ENCODE measurements at regions not wholly inside any gene's neighbourhood (a gene's known extent, or its start where the extent isn't known, plus 50 kb on each side); places are given as distances from the start of the nearest gene placed in this dataset.

DNA sequence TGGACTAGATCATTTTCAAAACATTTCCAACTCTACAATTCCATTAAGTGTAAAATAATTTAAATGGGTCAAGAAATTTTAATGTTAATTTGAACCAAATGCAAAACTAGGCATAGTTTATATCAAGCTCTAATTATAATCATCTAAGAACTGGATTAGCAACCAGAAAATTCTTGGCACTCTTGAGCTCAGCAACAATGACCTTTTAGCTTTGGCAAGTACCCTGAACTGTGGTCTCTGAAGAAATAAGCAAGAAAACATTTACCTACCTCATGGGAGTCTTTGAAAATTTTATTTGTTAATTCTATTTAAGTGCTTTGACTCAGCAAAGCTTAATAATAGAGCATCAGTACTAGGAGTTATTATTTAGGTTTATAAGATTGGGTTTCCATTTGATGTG lies 313.2 kb downstream of the SATB2 start:
- TF ChIP-seq, protein P1, sequence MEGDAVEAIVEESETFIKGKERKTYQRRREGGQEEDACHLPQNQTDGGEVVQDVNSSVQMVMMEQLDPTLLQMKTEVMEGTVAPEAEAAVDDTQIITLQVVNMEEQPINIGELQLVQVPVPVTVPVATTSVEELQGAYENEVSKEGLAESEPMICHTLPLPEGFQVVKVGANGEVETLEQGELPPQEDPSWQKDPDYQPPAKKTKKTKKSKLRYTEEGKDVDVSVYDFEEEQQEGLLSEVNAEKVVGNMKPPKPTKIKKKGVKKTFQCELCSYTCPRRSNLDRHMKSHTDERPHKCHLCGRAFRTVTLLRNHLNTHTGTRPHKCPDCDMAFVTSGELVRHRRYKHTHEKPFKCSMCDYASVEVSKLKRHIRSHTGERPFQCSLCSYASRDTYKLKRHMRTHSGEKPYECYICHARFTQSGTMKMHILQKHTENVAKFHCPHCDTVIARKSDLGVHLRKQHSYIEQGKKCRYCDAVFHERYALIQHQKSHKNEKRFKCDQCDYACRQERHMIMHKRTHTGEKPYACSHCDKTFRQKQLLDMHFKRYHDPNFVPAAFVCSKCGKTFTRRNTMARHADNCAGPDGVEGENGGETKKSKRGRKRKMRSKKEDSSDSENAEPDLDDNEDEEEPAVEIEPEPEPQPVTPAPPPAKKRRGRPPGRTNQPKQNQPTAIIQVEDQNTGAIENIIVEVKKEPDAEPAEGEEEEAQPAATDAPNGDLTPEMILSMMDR (optimal IDR thresholded peaks at IDR 0.05 in 1 of 3, IDR thresholded peaks at IDR 0.05 in 1 of 3, conservative IDR thresholded peaks at IDR 0.05 in 1 of 3; ENCODE audit: extremely low read depth in 1 of 3, insufficient read depth in 2 of 3, low read length in 3 of 3), result no peak
- no peak for TF ChIP-seq EZH2 (IDR thresholded peaks at IDR 0.05; ENCODE audit: low read length)

Measured in keratinocyte (primary cell).